GM13976 (cell line): ENCODE measurements at regions not wholly inside any gene's neighbourhood (a gene's known extent, or its start where the extent isn't known, plus 50 kb on each side); places are given as distances from the start of the nearest gene placed in this dataset.

Experiments used
- DNase-seq: peaks from one replicate; pipeline ENCODE4 v3.0.0; 2012; ENCODE audit warnings: low spot score
- CTCF ChIP-seq: IDR thresholded peaks from 2 replicates; pipeline ENCODE4 v1.5.1; 2012; ENCODE audit warnings: borderline replicate concordance, mild to moderate bottlenecking; ENCODE audit not compliant: insufficient read depth; ENCODE audit errors: extremely low read depth, missing control alignments, control extremely low read depth
- in situ Hi-C: fragments of 300-500 bp; cut with MboI; formaldehyde crosslinking; loops from one replicate; pipeline ENCODE4 v1.12.0; 2022; ENCODE audit warnings: low sequenced_read_pairs, mixed read lengths, inconsistent platforms; ENCODE audit not compliant: unreplicated experiment

- in situ Hi-C loops: no loop called here
- TF ChIP-seq CTCF: no peak
- no peak for DNase-seq
Measured at GRCh38 chr18:64893349-64893748, 744.5 kb upstream of the LINC00305 start.

- TF ChIP-seq CTCF: no peak
- DNase-seq: no peak
- in situ Hi-C loops: no loop called here
Measured at GRCh38 chr18:64888956-64889355, 740.1 kb upstream of the LINC00305 start.

- no peak for TF ChIP-seq CTCF
- in situ Hi-C loops: no loop called here
- DNase-seq: no peak
Measured at GRCh38 chr18:64886995-64887394, 738.1 kb upstream of the LINC00305 start.

- in situ Hi-C loops: no loop called here
- no peak for TF ChIP-seq CTCF
- DNase-seq: no peak
Measured at GRCh38 chr18:64882896-64883295, 734.0 kb upstream of the LINC00305 start.

GRCh38 chr18:64876833-64877232, 727.9 kb upstream of the LINC00305 start:
- no peak for TF ChIP-seq CTCF
- DNase-seq: no peak
- in situ Hi-C loops: no loop called here

- TF ChIP-seq CTCF: no peak
- in situ Hi-C loops: no loop called here
- DNase-seq: no peak
Measured at GRCh38 chr18:64872710-64873458, 724.0 kb upstream of the LINC00305 start.
